ENCODE measurements at regions not wholly inside any gene's neighbourhood (a gene's known extent, or its start where the extent isn't known, plus 50 kb on each side); places are given as distances from the start of the nearest gene placed in this dataset.

DNA sequence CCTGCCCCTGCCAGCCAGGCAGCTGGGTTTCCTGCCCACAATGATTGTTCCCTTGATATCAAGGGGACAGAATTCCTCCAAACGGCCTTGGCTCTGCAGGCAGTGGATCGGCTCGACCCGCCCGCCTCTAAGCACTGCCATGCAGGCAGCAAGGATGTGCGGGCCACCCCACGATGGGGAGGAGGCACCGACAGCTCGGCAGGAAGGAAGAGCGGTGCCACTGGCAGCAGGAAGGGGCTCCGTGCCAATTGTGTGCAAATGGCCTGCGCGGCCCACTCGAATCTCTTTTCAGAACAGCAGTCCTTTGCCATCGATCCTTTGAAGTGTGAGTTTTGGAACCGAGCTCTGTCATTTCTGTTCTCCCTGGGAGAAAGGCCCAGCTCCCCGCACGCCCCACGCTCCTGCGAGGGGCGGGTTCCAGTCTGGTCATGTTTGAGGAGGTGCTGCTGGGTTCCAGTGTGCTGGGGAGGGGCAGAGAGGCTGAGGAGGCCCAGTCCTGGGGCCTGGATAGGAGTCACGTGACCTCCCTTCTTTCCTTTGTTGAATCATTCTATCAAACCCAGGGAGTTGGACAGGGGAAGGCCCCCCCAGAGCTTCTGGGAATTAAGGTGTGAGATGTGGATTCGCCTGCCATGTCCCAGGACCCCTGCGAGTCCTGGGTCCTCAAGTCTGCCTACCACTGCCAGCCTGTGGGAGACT lies 406.0 kb downstream of the CTTN start:
- CTCF ChIA-PET (ENCODE audit: low intra/inter-chr PET ratio), result no interaction called here
- in situ Hi-C loops (cut with MboI) (loop anchor here (25.0 kb wide), 1 partner anchor 258 kb away; no protein-coding TSS in a partner anchor), intact Hi-C loops (cut with micrococcal nuclease) (no loop called here)
- H3K9me3 ChIP-seq (replicated peaks; ENCODE audit: control insufficient read depth, insufficient read depth, low read depth, low read length), result no peaks in the 10 kb centered on the region
- no peaks in the 10 kb centered on the region for H3K36me3 ChIP-seq (ENCODE audit: control insufficient read depth, insufficient read depth, low read length)
- no TSS peak for BruUV-seq (replicated peaks)
- no peak for ATAC-seq
- H3K27ac ChIP-seq (ENCODE audit: extremely low read depth, low read depth, low read length), result no peak overlapping the region
- TF ChIP-seq NCOR1 (IDR thresholded peaks at IDR 0.05) (no peak), TFE3 (CRISPR knock-in tag; IDR thresholded peaks at IDR 0.05) (peak; percentile 86), CBFA2T2 (conservative IDR thresholded peaks at IDR 0.05) (peak; percentile 40), RAD51 (IDR thresholded peaks at IDR 0.05; ENCODE audit: borderline replicate concordance, low read depth) (peak; percentile 82), RBBP5 (IDR thresholded peaks at IDR 0.05; ENCODE audit: borderline replicate concordance, insufficient read depth, low read length, poor library complexity, severe bottlenecking) (no peak), TOE1 (IDR thresholded peaks at IDR 0.05; ENCODE audit: borderline replicate concordance) (peak; percentile 68), TOE1 (CRISPR knock-in tag; IDR thresholded peaks at IDR 0.05; ENCODE audit: borderline replicate concordance, low read depth) (no peak)
- TF ChIP-seq, protein P1, sequence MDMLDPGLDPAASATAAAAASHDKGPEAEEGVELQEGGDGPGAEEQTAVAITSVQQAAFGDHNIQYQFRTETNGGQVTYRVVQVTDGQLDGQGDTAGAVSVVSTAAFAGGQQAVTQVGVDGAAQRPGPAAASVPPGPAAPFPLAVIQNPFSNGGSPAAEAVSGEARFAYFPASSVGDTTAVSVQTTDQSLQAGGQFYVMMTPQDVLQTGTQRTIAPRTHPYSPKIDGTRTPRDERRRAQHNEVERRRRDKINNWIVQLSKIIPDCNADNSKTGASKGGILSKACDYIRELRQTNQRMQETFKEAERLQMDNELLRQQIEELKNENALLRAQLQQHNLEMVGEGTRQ (CRISPR knock-in tag; IDR thresholded peaks at IDR 0.05), result peak; percentile 34
- 1% methylated on average over 14 of the region's 24 CpGs for WGBS (ENCODE audit: insufficient coverage, low coverage, missing lambda C conversion rate)
- H3K4me2 ChIP-seq (ENCODE audit: insufficient read depth, low read length), result no peak overlapping the region
- FAIRE-seq, result no peak
- no peak overlapping the region for H3K4me3 ChIP-seq
- H3K9me1 ChIP-seq (ENCODE audit: control insufficient read depth, insufficient read depth, low read length), result peaks cover 2% of the 10 kb centered on the region
- H4K20me1 ChIP-seq (replicated peaks; ENCODE audit: control insufficient read depth, insufficient read depth, low read length), result no peaks in the 10 kb centered on the region
- no peaks in the 10 kb centered on the region for H3K79me2 ChIP-seq (ENCODE audit: control insufficient read depth, insufficient read depth, low read length)
- no peaks in the 10 kb centered on the region for H3K4me1 ChIP-seq (replicated peaks in 1 of 2; ENCODE audit: control insufficient read depth in 2 of 2, insufficient read depth in 2 of 2, low read length in 2 of 2)
- POLR2A ChIA-PET, result no interaction called here
- no peak overlapping the region for H2AFZ ChIP-seq (ENCODE audit: low read depth, low read length)
- peaks cover 8 to 38% of the 10 kb centered on the region in 2 experiments; a peak in 3 of 5 replicates for H3K27me3 ChIP-seq (ENCODE audit: control insufficient read depth in 2 of 2, insufficient read depth in 2 of 2, low read length in 2 of 2)
- H3K9ac ChIP-seq (ENCODE audit: insufficient read depth in 1 of 2, low read depth in 2 of 2, low read length in 2 of 2), result no peak overlapping the region
- DNase-seq (ENCODE audit: extremely low read depth in 1 of 4, low spot score in 3 of 4), result no peak

Measured in K562 (cell line).